ENCODE measurements at regions not wholly inside any gene's neighbourhood (a gene's known extent, or its start where the extent isn't known, plus 50 kb on each side); places are given as distances from the start of the nearest gene placed in this dataset.

DNA sequence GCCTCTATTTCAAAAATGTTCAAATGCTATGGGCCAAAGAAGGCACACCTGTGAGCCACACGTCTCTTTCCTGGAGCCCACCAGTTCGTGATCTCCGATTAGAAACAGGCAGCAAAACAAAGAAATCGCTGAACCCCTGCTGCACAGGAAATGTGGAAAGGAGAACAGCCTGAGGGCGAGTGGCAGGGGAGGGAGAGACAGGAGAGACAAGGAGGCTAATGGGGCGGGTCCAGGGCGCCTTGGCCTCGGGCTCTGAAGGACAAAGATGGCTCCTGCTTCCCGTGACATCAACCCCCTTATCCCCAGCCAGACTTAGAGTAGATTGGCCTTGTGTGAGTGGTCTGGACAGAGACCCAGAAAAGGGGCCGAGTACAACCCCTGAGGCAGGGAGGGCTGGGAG, 62.4 kb upstream of the DOCK1 start:
- intact Hi-C loops (cut with DNase I), result no loop called here
- ATAC-seq (ENCODE audit: poor library complexity) (no peak), DNase-seq (no peak)

DNA sequence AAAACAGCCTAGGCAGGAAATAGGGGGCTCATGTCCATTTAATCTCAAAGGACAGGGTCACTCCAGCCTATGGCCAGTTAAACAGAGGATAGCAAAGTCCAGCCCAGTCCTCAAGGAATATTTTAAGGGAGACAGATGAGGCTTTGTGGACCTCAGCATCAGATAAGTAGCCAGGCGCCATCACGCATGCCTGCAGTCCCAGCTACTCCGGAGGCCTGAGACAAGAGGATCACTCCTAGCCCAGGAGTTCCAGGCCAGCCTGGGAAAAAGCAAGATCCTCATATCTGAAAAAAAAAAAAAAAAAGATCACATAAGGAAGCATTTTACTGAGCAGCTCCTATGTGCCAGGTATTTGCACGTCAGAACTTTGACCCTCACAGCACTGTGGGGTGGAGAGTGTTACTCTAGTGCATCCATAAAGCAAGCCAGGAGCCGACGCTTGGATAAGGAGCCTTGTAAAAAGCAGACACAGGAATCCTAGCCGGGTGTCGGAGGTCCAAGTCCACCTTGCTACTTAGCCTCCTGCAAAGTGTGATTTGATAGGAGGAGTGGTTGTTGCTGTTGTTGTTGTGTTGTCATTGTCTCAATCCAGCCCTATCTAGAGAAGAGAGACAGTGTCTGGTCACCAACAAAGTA, 61.8 kb upstream of the DOCK1 start:
- intact Hi-C loops (cut with DNase I), result no loop called here
- ATAC-seq (ENCODE audit: poor library complexity), result no peak
- DNase-seq, result no peak

DNA sequence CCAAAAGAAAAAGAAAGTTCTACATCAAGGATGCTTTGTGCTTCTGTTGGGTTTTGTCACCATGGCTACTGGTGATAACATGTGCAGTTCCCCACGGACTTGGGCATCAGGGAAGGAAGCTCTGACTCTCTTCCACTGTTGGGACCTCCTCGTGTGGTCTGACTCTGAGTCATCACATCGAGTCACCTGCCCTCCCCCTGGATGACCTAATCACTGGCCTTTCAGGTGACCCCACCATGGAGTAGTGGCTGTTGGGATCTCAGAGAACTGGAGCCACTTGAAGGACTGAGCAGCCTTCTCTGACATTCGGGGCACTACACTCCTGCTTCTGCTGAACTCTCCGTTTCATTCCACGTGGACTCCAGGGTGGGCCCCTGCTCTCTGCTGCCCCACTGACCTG, 60.8 kb upstream of the DOCK1 start:
- DNase-seq (no peak), ATAC-seq (ENCODE audit: poor library complexity) (no peak)
- intact Hi-C loops (cut with DNase I), result no loop called here

DNA sequence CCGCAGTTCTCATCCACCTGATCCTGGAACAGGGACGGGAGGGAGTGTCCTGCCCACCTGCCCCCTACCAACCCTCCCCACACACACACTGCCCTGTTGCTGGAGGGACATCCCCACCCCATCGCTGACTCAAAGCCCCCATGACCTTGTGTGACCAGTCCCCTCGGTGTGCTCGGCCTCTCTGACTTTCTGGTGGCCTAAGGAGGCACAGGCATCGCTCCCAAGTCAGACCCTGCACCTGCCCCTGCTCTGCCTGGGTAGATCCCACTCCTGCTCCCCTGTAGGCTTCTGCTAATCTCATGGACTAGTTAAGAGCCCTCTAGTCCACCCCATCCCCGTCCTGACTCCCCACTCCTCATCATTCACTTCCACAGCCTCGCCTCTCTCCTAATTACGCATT, 58.8 kb upstream of the DOCK1 start:
- intact Hi-C loops (cut with DNase I), result no loop called here
- ATAC-seq (ENCODE audit: poor library complexity) (no peak), DNase-seq (no peak)

DNA sequence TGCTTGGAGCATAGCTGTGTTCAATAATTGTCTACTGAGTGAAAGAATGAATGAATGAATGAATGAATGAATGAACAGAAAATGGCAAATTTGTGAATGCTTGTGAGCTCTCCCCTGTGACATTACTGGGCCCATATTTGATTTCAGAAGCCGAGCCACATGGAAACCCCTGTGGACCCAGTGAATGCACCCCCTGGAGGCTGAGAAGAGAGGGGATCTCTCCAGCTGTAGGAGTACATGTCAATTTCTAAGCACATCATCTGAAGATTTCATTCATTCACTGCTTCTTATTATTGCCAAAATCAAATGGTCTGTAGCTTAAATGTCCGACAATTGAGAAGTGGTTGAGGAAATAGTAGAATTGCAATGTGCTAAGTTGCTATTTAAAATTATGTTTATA, 58.3 kb upstream of the DOCK1 start:
- ATAC-seq (ENCODE audit: poor library complexity), result no peak
- DNase-seq, result no peak
- intact Hi-C loops (cut with DNase I), result no loop called here

DNA sequence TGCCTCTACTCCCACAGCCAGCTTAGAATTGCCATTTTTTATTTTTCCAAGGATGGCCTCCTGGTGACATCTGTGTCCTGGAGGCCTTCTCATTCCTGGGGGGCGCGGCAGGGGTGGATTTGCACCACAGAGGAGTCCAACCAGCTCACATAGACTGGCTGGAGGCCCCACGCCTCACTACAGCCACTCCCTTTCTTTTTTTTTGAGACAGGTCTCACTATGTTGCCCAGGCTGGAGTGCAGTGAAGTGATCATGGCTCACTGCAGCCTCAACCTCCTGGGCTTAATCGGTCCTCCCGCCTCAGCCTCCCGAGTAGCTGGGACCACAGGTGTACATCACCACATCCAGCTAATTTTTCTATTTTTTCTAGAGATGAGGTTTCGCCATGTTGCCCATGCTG, 57.6 kb upstream of the DOCK1 start:
- intact Hi-C loops (cut with DNase I), result no loop called here
- ATAC-seq (ENCODE audit: poor library complexity) (no peak), DNase-seq (no peak)

DNA sequence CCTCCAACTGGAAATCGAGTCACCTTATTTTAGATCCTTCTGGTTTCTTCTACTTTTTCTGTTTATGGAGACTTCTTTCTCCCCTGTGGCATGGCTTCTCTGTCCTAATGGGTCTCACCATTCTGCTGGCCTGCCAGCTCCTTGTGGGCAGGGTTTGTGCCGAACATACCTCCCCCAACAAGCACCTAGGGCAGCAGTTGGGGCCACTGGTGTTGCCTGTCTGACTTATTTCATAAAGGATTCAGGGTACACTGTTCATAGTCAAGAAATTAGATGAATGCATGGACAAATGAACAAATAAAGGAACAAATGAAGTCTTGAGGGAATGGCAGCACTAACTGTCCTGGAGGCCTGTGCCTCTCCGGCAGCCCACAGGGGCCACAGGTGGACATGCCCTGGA, 55.6 kb upstream of the DOCK1 start:
- ATAC-seq (ENCODE audit: poor library complexity) (no peak), DNase-seq (no peak)
- intact Hi-C loops (cut with DNase I), result no loop called here

DNA sequence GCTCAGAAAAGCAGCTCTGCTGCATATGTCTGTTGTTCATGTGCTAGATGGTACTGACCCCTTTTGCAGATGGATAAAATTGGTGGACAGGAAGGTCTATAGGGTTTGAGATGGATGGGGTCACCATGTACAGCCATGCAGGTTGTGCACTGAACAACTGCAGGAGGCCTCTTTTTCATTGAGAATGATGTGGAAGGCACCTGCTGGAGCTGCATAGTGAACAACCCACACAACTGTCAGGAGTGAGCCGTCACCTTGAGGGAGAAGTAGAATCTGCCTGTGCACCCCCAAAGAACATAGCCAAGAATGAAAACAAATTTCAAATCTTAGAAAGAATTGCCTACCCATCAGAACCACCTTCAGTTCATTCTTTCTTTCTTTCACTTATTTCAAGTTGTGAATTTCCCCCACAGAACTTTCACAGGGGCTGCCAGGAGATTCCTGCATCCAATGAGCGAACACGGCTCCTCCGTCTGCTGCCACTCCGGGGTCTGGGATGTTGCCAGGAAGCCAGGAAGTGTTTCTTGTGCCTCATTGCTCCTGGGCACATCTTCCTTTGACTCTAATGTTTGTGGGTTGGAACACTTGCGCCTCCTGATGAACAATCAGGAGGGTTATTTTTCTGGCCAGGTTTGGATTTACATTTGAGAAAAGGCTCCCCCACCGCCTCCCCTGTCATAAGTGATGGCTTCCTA, 53.7 kb upstream of the DOCK1 start:
- no peak for DNase-seq
- ATAC-seq (ENCODE audit: poor library complexity), result no peak
- intact Hi-C loops (cut with DNase I), result no loop called here

DNA sequence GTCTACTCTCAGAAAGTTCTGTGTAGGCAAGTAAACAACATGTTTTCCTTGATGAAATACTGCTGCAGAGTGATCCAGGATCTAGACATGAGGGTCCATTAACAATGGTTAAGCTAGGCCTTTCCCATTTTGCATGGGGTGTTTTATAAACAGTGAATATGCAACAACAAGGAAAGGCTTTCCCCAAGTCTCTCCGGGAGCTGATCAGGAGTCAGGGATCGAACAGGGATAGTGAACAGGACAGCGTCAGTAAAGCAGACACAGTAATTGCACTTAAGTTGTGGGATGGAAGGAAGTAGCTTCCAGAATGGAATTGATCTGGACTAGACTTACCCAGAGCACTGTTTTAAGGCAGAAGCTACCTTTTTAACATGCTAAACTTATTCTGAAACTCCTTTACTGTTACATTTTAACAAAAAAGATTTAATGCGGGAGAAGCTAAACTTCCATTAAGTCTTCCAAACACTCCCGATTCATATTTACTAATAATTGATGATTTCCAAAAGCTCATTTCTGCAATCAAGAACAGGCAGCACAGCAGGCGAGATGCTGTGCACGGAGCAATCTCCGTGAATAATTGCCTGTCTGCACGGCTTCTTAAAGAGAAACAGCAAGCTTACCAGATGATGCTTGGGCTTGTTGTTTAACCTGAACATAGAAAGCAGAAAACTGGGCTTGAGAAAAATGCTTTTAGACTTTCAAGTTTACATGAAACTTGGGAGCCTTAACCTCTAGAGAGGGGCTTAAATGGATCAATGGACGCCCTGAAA, 50.3 kb upstream of the DOCK1 start:
- intact Hi-C loops (cut with DNase I), result no loop called here
- ATAC-seq (ENCODE audit: poor library complexity) (no peak), DNase-seq (no peak)

Data from Right ventricle myocardium superior (tissue), 1 donor.